ENCODE measurements at regions not wholly inside any gene's neighbourhood (a gene's known extent, or its start where the extent isn't known, plus 50 kb on each side); places are given as distances from the start of the nearest gene placed in this dataset.

- H3K4me3 ChIP-seq (ENCODE audit: low read depth, low read length): no peak overlapping the region
- no peak for TF ChIP-seq CTCF (IDR thresholded peaks at IDR 0.05; ENCODE audit: insufficient read depth in 1 of 2, low read depth in 1 of 2, low read length in 1 of 2, severe bottlenecking in 1 of 2, unreplicated experiment in 1 of 2)
- peaks cover 6% of the 10 kb centered on the region; the same call in 1 of the 2 replicates for H3K9me3 ChIP-seq
- POLR2A ChIA-PET: no interaction called here
- Mint-ChIP-seq H3K4me3 (ENCODE audit: unreplicated experiment) (no peak overlapping the region), H3K27me3 (ENCODE audit: insufficient read depth, unreplicated experiment) (no peaks in the 10 kb centered on the region), H3K9me3 (ENCODE audit: unreplicated experiment) (no peaks in the 10 kb centered on the region), H3K27ac (ENCODE audit: unreplicated experiment) (no peak overlapping the region), H3K36me3 (ENCODE audit: insufficient read depth, unreplicated experiment) (no peaks in the 10 kb centered on the region), H3K4me1 (ENCODE audit: low read depth, unreplicated experiment) (no peaks in the 10 kb centered on the region)
- intact Hi-C loops (cut with micrococcal nuclease; ENCODE audit: unreplicated experiment): no loop called here
- DNase-seq: no peak
- no TSS peak for BruUV-seq (replicated peaks)
- H3K4me1 ChIP-seq: no peaks in the 10 kb centered on the region
- no peaks in the 10 kb centered on the region for H3K27me3 ChIP-seq (replicated peaks; ENCODE audit: control insufficient read depth, insufficient read depth, low read length)
- CTCF ChIA-PET: no interaction called here
- H3K36me3 ChIP-seq (ENCODE audit: control insufficient read depth, insufficient read depth, low read length): no peaks in the 10 kb centered on the region; the same call in 1 of the 2 replicates
Observed at GRCh38 chr2:186433040-186433439, 53.0 kb upstream of the ZC3H15 start.

- H3K27ac Mint-ChIP-seq (ENCODE audit: unreplicated experiment): no peak overlapping the region
- Histone ChIP-seq H3K9me3 (peaks cover 10% of the 10 kb centered on the region; the same call in 1 of the 2 replicates), H3K4me3 (ENCODE audit: low read depth, low read length) (no peak overlapping the region), H3K36me3 (ENCODE audit: control insufficient read depth, insufficient read depth, low read length) (no peaks in the 10 kb centered on the region; the same call in 1 of the 2 replicates), H3K4me1 (no peaks in the 10 kb centered on the region), H3K27me3 (replicated peaks; ENCODE audit: control insufficient read depth, insufficient read depth, low read length) (no peaks in the 10 kb centered on the region)
- intact Hi-C loops (cut with micrococcal nuclease; ENCODE audit: unreplicated experiment): no loop called here
- no peaks in the 10 kb centered on the region for H3K27me3 Mint-ChIP-seq (ENCODE audit: insufficient read depth, unreplicated experiment)
- H3K9me3 Mint-ChIP-seq (ENCODE audit: unreplicated experiment): peaks cover 8% of the 10 kb centered on the region
- H3K4me1 Mint-ChIP-seq (ENCODE audit: low read depth, unreplicated experiment): no peaks in the 10 kb centered on the region
- no peak for TF ChIP-seq CTCF (IDR thresholded peaks at IDR 0.05; ENCODE audit: insufficient read depth in 1 of 2, low read depth in 1 of 2, low read length in 1 of 2, severe bottlenecking in 1 of 2, unreplicated experiment in 1 of 2)
- H3K36me3 Mint-ChIP-seq (ENCODE audit: insufficient read depth, unreplicated experiment): no peaks in the 10 kb centered on the region
- ChIA-PET CTCF (no interaction called here), POLR2A (no interaction called here)
- no peak for DNase-seq
- no peak overlapping the region for H3K4me3 Mint-ChIP-seq (ENCODE audit: unreplicated experiment)
- no TSS peak for BruUV-seq (replicated peaks)
Observed at GRCh38 chr2:186433777-186434432, 52.2 kb upstream of the ZC3H15 start.
